Epithelial cell of esophagus (primary cell): ENCODE measurements at regions not wholly inside any gene's neighbourhood (a gene's known extent, or its start where the extent isn't known, plus 50 kb on each side); places are given as distances from the start of the nearest gene placed in this dataset.

Source experiments
- DNase-seq: peaks from one replicate; pipeline ENCODE4 v3.0.0; 2010; ENCODE audit warnings: low read depth
- H3K4me3 ChIP-seq: 2 replicates; pipeline ENCODE4 v1.5.1; 2011; ENCODE audit warnings: mild to moderate bottlenecking, low read length, control low read depth
- CTCF ChIP-seq: IDR thresholded peaks from 2 replicates; pipeline ENCODE4 v1.5.1; 2011; ENCODE audit warnings: low read depth, mild to moderate bottlenecking, low read length, control low read depth, inconsistent platforms; ENCODE audit not compliant: insufficient read depth; ENCODE audit errors: missing control alignments

DNA sequence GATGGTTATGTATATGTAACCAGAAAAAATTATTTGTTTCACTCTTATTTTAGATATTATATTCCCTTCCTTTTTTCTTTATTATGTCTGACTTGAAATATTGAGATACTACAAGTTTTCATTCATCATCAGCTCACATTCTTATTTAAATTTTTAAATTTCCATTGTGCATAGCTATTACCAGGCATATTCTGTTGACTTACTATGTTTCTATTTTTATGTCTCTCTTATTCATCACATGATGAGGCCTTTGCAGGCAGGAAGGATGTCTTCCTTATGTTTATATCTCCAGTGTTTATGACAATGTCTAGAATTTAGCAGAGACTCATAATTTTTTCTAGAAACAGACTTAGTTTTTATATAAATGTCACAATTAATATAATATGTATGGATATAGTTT is 221.9 kb upstream of the KCTD3 start:
- no peak for TF ChIP-seq CTCF

GRCh38 chr1:215345766-215346165 is 221.3 kb upstream of the KCTD3 start:
- no peak overlapping the region for H3K4me3 ChIP-seq
- no peak for TF ChIP-seq CTCF
- no peak for DNase-seq

More for the DNA sequence above, 221.9 kb upstream of the KCTD3 start:
- no peak overlapping the region for H3K4me3 ChIP-seq
- no peak for DNase-seq

GRCh38 chr1:215357901-215358300 is 209.2 kb upstream of the KCTD3 start:
- TF ChIP-seq CTCF = no peak
- no peak overlapping the region for H3K4me3 ChIP-seq
- DNase-seq = no peak

- no peak for TF ChIP-seq CTCF
- no peak for DNase-seq
- no peak overlapping the region for H3K4me3 ChIP-seq
These were observed 208.7 kb upstream of the KCTD3 start for GRCh38 chr1:215358356-215358755.

DNA sequence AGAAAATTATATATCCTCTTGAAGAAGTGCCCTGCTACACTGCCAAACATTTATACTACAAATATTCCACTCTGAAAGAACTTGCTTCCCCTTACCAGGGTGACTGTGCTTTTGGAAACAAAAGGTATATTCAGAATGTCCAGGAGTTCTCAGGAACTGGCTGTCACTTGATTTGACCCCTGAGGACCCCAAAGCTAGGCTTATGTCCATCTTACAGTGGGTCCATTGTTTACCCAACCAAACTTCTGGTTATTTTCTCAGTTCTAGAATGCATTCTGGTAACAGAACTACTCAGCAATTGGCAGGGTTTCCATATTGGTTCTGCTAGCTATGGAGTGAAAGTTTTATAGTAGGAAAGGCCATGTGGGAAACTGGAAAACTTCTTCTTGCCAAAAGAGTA is 207.1 kb upstream of the KCTD3 start:
- no peak for DNase-seq
- H3K4me3 ChIP-seq = no peak overlapping the region
- no peak for TF ChIP-seq CTCF

DNA sequence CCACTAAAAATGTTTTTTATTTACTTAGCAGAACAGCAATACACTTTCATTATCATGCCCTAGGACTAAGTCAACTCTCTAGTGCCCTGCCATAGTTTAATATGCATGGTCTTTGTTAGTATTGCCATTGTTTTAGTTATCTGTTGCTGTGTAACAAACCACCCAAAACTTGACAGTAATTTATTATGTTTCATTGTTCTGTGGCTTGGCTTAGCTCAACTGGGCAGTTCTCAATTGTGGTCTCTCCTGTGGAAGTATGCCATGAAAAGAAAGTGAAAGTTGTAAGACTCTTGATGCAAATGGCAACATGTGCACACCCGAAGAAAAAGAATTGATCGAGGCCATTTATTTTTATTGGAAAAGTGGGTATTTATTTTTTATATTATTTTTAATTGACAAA is 206.3 kb upstream of the KCTD3 start:
- H3K4me3 ChIP-seq = no peak overlapping the region
- TF ChIP-seq CTCF = no peak
- DNase-seq = no peak

DNA sequence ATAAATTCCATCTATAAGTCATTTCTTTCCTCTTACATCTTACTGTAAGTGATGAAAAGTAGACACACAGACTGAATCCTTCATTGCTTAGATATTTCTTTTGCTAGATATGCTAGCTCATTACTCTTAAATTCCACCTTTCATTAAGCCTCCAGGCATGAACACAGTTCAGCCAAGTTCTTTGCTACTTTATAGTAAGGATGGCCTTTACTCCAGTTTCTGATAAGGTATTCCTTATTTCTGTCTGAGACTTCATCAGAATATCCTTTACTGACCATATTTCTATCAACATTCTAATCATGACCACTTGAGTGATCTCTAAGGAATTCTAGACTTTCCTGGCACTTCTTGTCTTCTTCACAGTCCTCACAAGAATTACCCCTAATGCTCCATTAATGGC is 191.7 kb upstream of the KCTD3 start:
- no peak for DNase-seq
- TF ChIP-seq CTCF = no peak
- no peak overlapping the region for H3K4me3 ChIP-seq
